ENCODE measurements at regions not wholly inside any gene's neighbourhood (a gene's known extent, or its start where the extent isn't known, plus 50 kb on each side); places are given as distances from the start of the nearest gene placed in this dataset.

DNA sequence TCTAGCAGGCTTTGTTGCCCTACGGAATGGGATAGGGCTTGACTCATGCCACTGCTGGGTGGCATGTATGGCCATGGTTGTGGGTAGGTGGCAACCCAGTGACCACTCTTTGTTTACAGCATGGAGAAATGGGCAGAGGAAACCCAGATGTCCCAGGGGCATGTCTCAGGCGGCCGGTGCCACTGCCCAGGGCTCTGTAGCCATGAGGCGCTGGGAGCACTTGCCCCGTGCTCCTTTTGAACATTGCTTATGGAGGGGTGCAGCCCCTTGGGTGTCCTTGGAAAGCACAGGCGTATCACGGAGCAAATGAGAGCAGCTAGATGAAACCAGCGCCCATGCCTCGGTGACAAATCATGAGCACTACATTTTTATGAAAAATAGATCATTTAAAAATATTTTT lies 212.5 kb upstream of the ECI2 start:
- H3K9me3 ChIP-seq (ENCODE audit: low read depth, low read length) = no peaks in the 10 kb centered on the region
- H3K4me3 ChIP-seq (ENCODE audit: insufficient read depth, low read length) = no peak overlapping the region
- no peak overlapping the region for H3K4me2 ChIP-seq (ENCODE audit: insufficient read depth, low read length)
- no peak overlapping the region for H3K27ac ChIP-seq (ENCODE audit: low read depth, low read length)
- no peaks in the 10 kb centered on the region for H4K20me1 ChIP-seq (ENCODE audit: insufficient read depth, low read length)
- no peak for DNase-seq (ENCODE audit: insufficient read length, low spot score, missing footprints)
- H3K36me3 ChIP-seq (ENCODE audit: insufficient read depth, low read length) = no peaks in the 10 kb centered on the region
- H2AFZ ChIP-seq (ENCODE audit: low read length) = no peak overlapping the region
- no peaks in the 10 kb centered on the region for H3K27me3 ChIP-seq (ENCODE audit: insufficient read depth, low read length)
- TF ChIP-seq, protein P1, sequence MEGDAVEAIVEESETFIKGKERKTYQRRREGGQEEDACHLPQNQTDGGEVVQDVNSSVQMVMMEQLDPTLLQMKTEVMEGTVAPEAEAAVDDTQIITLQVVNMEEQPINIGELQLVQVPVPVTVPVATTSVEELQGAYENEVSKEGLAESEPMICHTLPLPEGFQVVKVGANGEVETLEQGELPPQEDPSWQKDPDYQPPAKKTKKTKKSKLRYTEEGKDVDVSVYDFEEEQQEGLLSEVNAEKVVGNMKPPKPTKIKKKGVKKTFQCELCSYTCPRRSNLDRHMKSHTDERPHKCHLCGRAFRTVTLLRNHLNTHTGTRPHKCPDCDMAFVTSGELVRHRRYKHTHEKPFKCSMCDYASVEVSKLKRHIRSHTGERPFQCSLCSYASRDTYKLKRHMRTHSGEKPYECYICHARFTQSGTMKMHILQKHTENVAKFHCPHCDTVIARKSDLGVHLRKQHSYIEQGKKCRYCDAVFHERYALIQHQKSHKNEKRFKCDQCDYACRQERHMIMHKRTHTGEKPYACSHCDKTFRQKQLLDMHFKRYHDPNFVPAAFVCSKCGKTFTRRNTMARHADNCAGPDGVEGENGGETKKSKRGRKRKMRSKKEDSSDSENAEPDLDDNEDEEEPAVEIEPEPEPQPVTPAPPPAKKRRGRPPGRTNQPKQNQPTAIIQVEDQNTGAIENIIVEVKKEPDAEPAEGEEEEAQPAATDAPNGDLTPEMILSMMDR (IDR thresholded peaks at IDR 0.05; ENCODE audit: extremely low read depth, low read depth, low read length) = no peak
- peaks cover 16% of the 10 kb centered on the region for H3K4me1 ChIP-seq (ENCODE audit: insufficient read depth, low read length)
- no peaks in the 10 kb centered on the region for H3K79me2 ChIP-seq (ENCODE audit: insufficient read depth, low read length)

GRCh38 chr6:4346659-4347333 lies 211.4 kb upstream of the ECI2 start:
- DNase-seq (ENCODE audit: insufficient read length, low spot score, missing footprints) = no peak
- peaks cover 8% of the 10 kb centered on the region for H3K4me1 ChIP-seq (ENCODE audit: insufficient read depth, low read length)
- TF ChIP-seq, protein P1 (IDR thresholded peaks at IDR 0.05; ENCODE audit: extremely low read depth, low read depth, low read length) = no peak
- no peak overlapping the region for H3K4me2 ChIP-seq (ENCODE audit: insufficient read depth, low read length)
- no peak overlapping the region for H3K27ac ChIP-seq (ENCODE audit: low read depth, low read length)
- no peak overlapping the region for H3K4me3 ChIP-seq (ENCODE audit: insufficient read depth, low read length)
- H3K36me3 ChIP-seq (ENCODE audit: insufficient read depth, low read length) = no peaks in the 10 kb centered on the region
- H3K79me2 ChIP-seq (ENCODE audit: insufficient read depth, low read length) = no peaks in the 10 kb centered on the region
- H3K27me3 ChIP-seq (ENCODE audit: insufficient read depth, low read length) = no peaks in the 10 kb centered on the region
- no peaks in the 10 kb centered on the region for H3K9me3 ChIP-seq (ENCODE audit: low read depth, low read length)
- H4K20me1 ChIP-seq (ENCODE audit: insufficient read depth, low read length) = no peaks in the 10 kb centered on the region
- no peak overlapping the region for H2AFZ ChIP-seq (ENCODE audit: low read length)

DNA sequence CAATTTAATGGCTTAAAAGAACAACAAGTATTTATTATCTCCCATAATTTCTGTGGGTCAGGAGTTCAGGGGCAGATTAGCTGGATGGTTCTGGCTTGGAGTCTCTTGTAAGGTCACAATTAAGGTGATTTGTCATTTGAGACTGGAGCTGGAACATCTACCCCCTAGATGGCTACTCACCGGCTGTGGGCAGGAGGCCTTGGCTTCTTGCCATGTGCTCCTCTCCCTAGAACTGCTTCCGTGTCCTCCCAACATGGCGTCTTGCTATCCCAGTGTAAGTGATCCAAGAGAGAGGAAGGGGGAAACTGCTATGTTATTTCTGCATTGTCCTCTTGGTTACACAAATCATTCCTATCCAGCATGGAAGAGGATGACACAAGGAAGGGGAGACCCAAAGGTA lies 210.2 kb upstream of the ECI2 start:
- no peak overlapping the region for H3K27ac ChIP-seq (ENCODE audit: low read depth, low read length)
- no peaks in the 10 kb centered on the region for H3K27me3 ChIP-seq (ENCODE audit: insufficient read depth, low read length)
- no peaks in the 10 kb centered on the region for H4K20me1 ChIP-seq (ENCODE audit: insufficient read depth, low read length)
- no peaks in the 10 kb centered on the region for H3K79me2 ChIP-seq (ENCODE audit: insufficient read depth, low read length)
- peaks cover 3% of the 10 kb centered on the region for H3K4me1 ChIP-seq (ENCODE audit: insufficient read depth, low read length)
- no peaks in the 10 kb centered on the region for H3K36me3 ChIP-seq (ENCODE audit: insufficient read depth, low read length)
- H3K9me3 ChIP-seq (ENCODE audit: low read depth, low read length) = no peaks in the 10 kb centered on the region
- H2AFZ ChIP-seq (ENCODE audit: low read length) = no peak overlapping the region
- DNase-seq (ENCODE audit: insufficient read length, low spot score, missing footprints) = no peak
- no peak overlapping the region for H3K4me2 ChIP-seq (ENCODE audit: insufficient read depth, low read length)
- TF ChIP-seq, protein P1 (IDR thresholded peaks at IDR 0.05; ENCODE audit: extremely low read depth, low read depth, low read length) = no peak
- H3K4me3 ChIP-seq (ENCODE audit: insufficient read depth, low read length) = no peak overlapping the region

DNA sequence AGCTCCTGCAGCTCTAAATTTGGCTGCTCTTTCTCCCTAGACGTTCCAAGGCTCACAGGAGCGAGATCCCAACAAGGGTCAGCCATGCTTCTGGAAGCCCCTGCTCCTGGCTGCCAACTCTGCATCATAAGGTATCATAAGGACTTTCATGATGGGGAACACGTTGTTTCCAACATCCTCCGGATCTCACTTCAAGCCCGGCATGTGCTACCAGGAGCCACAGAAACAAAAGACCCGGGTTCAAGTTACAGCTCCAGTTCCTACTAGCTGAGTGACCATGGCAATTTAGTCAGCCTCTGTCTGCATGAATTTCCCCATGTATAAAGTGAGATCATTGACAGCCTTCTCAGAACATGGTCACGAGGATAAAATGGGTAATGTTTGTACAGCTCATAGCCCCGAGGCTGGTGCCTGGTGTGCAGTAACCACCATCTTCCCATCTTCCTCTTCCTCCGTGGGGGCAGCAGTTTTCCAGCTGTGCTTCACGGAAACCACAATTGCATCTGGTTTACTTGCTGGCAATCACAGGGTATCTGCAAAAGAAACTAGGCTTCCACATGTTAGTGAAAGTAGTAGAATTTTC lies 209.0 kb upstream of the ECI2 start:
- no peak overlapping the region for H3K4me3 ChIP-seq (ENCODE audit: insufficient read depth, low read length)
- no peaks in the 10 kb centered on the region for H3K79me2 ChIP-seq (ENCODE audit: insufficient read depth, low read length)
- no peak overlapping the region for H3K27ac ChIP-seq (ENCODE audit: low read depth, low read length)
- H3K4me2 ChIP-seq (ENCODE audit: insufficient read depth, low read length) = no peak overlapping the region
- TF ChIP-seq, protein P1 (IDR thresholded peaks at IDR 0.05; ENCODE audit: extremely low read depth, low read depth, low read length) = no peak
- no peaks in the 10 kb centered on the region for H3K4me1 ChIP-seq (ENCODE audit: insufficient read depth, low read length)
- no peaks in the 10 kb centered on the region for H3K9me3 ChIP-seq (ENCODE audit: low read depth, low read length)
- H3K36me3 ChIP-seq (ENCODE audit: insufficient read depth, low read length) = no peaks in the 10 kb centered on the region
- H3K27me3 ChIP-seq (ENCODE audit: insufficient read depth, low read length) = no peaks in the 10 kb centered on the region
- peak overlapping the region; percentile 56 for H2AFZ ChIP-seq (ENCODE audit: low read length)
- DNase-seq (ENCODE audit: insufficient read length, low spot score, missing footprints) = peak; percentile 63
- H4K20me1 ChIP-seq (ENCODE audit: insufficient read depth, low read length) = no peaks in the 10 kb centered on the region
